H9 (cell line): ENCODE measurements at regions not wholly inside any gene's neighbourhood (a gene's known extent, or its start where the extent isn't known, plus 50 kb on each side); places are given as distances from the start of the nearest gene placed in this dataset.
A peak's percentile ranks its signal among the peaks of the same experiment; 100 is the strongest.
"Not testable (repeated sequence)": the region's sequence is repeated elsewhere in the genome, so short reads cannot be mapped to it uniquely, and the experiment has no call there.

Source experiments
- DNase-seq: peaks from one replicate; pipeline ENCODE4 v3.0.0-alpha.2; 2017
- H2AFZ ChIP-seq: one replicate; pipeline ENCODE4 v1.6.1; 2013; ENCODE audit warnings: mild to moderate bottlenecking, low read length, control low read depth, moderate library complexity
- H2AK5ac ChIP-seq: 2 replicates; pipeline ENCODE4 v1.6.1; 2013; ENCODE audit warnings: low read length, control low read depth, mixed read lengths; ENCODE audit not compliant: insufficient read length
- H2BK120ac ChIP-seq: one replicate; pipeline ENCODE4 v1.6.1; 2013; ENCODE audit warnings: low read depth, mild to moderate bottlenecking, low read length, control low read depth, inconsistent platforms; ENCODE audit not compliant: poor library complexity, severe bottlenecking
- H2BK12ac ChIP-seq: 2 replicates; pipeline ENCODE4 v1.6.1; 2013; ENCODE audit warnings: low read length, control low read depth, mixed read lengths, low read depth; ENCODE audit not compliant: insufficient read length
- H2BK15ac ChIP-seq: 2 replicates; pipeline ENCODE4 v1.6.1; 2013; ENCODE audit warnings: low read depth, low read length, control low read depth
- H2BK20ac ChIP-seq: one replicate; pipeline ENCODE4 v1.6.1; 2013; ENCODE audit warnings: low read depth, mild to moderate bottlenecking, low read length, control low read depth, inconsistent platforms; ENCODE audit not compliant: poor library complexity, severe bottlenecking
- H2BK5ac ChIP-seq: 2 replicates; pipeline ENCODE4 v1.6.1; 2013; ENCODE audit warnings: low read length, control low read depth, mixed read lengths; ENCODE audit not compliant: insufficient read length
- H3K14ac ChIP-seq: 2 replicates; pipeline ENCODE4 v1.6.1; 2013; ENCODE audit warnings: low read length, control low read depth; ENCODE audit not compliant: insufficient read depth
- H3K18ac ChIP-seq: 2 replicates; pipeline ENCODE4 v1.6.1; 2013; ENCODE audit warnings: low read depth, mild to moderate bottlenecking, mixed read lengths, low read length, control low read depth; ENCODE audit not compliant: insufficient read length
- H3K23ac ChIP-seq: 2 replicates; pipeline ENCODE4 v1.6.1; 2013; ENCODE audit warnings: low read length, control low read depth, mixed read lengths, low read depth; ENCODE audit not compliant: insufficient read length
- H3K23me2 ChIP-seq: 2 replicates; pipeline ENCODE4 v1.6.1; 2013; ENCODE audit warnings: low read depth, mild to moderate bottlenecking, mixed read lengths, low read length, control low read depth; ENCODE audit not compliant: insufficient read length, poor library complexity, severe bottlenecking
- H3K27ac ChIP-seq: 2 replicates; pipeline ENCODE4 v1.5.1; 2013; ENCODE audit warnings: low read length, control low read depth, mixed read lengths, low read depth; ENCODE audit not compliant: insufficient read length
- H3K27me3 ChIP-seq: 2 replicates; pipeline ENCODE4 v1.6.1; 2013; ENCODE audit warnings: low read length, control low read depth, inconsistent platforms; ENCODE audit not compliant: insufficient read depth
- H3K4ac ChIP-seq: 2 replicates; pipeline ENCODE4 v1.6.1; 2013; ENCODE audit warnings: low read depth, mild to moderate bottlenecking, control low read depth, inconsistent platforms, low read length, moderate library complexity
- H3K4me1 ChIP-seq: 2 replicates; pipeline ENCODE4 v1.6.1; 2013; ENCODE audit warnings: low read length, control low read depth, inconsistent platforms; ENCODE audit not compliant: insufficient read depth
- H3K4me2 ChIP-seq: 2 replicates; pipeline ENCODE4 v1.6.1; 2013; ENCODE audit warnings: low read length, control low read depth, mixed read lengths; ENCODE audit not compliant: insufficient read length, insufficient read depth
- H3K56ac ChIP-seq: 2 replicates; pipeline ENCODE4 v1.6.1; 2013; ENCODE audit warnings: low read depth, mild to moderate bottlenecking, mixed read lengths, low read length, control low read depth; ENCODE audit not compliant: insufficient read length
- H3K79me1 ChIP-seq: 2 replicates; pipeline ENCODE4 v1.6.1; 2013; ENCODE audit warnings: low read depth, mild to moderate bottlenecking, moderate library complexity, low read length, control low read depth, inconsistent platforms; ENCODE audit not compliant: insufficient read depth, poor library complexity, severe bottlenecking
- H3K79me2 ChIP-seq: 2 replicates; pipeline ENCODE4 v1.6.1; 2013; ENCODE audit warnings: low read length, control low read depth, inconsistent platforms; ENCODE audit not compliant: insufficient read depth
- H3K9ac ChIP-seq: 2 replicates; pipeline ENCODE4 v1.6.1; 2013; ENCODE audit warnings: low read length, control low read depth, mixed read lengths; ENCODE audit not compliant: insufficient read length; ENCODE audit errors: extremely low read depth
- H3K9me3 ChIP-seq: one replicate; pipeline ENCODE4 v1.6.1; 2013; ENCODE audit warnings: low read depth, low read length, inconsistent platforms; ENCODE audit not compliant: control insufficient read depth
- H3T11ph ChIP-seq: one replicate; pipeline ENCODE4 v1.6.1; 2013; ENCODE audit warnings: mild to moderate bottlenecking, low read length, control low read depth, inconsistent platforms
- H4K20me1 ChIP-seq: one replicate; pipeline ENCODE4 v1.6.1; 2013; ENCODE audit not compliant: control insufficient read depth, insufficient read length, insufficient read depth
- H4K5ac ChIP-seq: 2 replicates; pipeline ENCODE4 v1.6.1; 2013; ENCODE audit warnings: low read depth, mild to moderate bottlenecking, mixed read lengths, low read length, control low read depth; ENCODE audit not compliant: insufficient read length
- H4K8ac ChIP-seq: replicated peaks from 2 replicates; pipeline ENCODE4 v1.6.1; 2013; ENCODE audit warnings: low read length, control low read depth, mixed read lengths, low read depth; ENCODE audit not compliant: insufficient read length
- H4K91ac ChIP-seq: 2 replicates; pipeline ENCODE4 v1.6.1; 2013; ENCODE audit warnings: low read depth, mild to moderate bottlenecking, moderate library complexity, mixed read lengths, low read length, control low read depth; ENCODE audit not compliant: insufficient read length
- H3K27ac Mint-ChIP-seq, 3 experiments: 2 replicates in 2 of 3; 3 replicates in 1 of 3; pipeline ENCODE4 v1.8.0; 2020 to 2021; ENCODE audit warnings: mixed read lengths in 3 of 3, mild to moderate bottlenecking in 1 of 3, moderate library complexity in 1 of 3
- H3K27me3 Mint-ChIP-seq: 2 replicates; pipeline ENCODE4 v1.8.0; 2021; ENCODE audit warnings: low read depth, mild to moderate bottlenecking, moderate library complexity, mixed read lengths
- H3K36me3 Mint-ChIP-seq, 3 experiments: 2 replicates in 2 of 3; 3 replicates in 1 of 3; pipeline ENCODE4 v1.8.0; 2020 to 2021; ENCODE audit warnings: low read depth in 3 of 3, mixed read lengths in 3 of 3; ENCODE audit not compliant: insufficient read depth in 1 of 3
- H3K4me1 Mint-ChIP-seq, 2 experiments: 2 replicates each; pipeline ENCODE4 v1.8.0; 2020; ENCODE audit warnings: mixed read lengths in 2 of 2
- H3K4me3 Mint-ChIP-seq, 2 experiments: 2 replicates in 1 of 2; 3 replicates in 1 of 2; pipeline ENCODE4 v1.8.0; 2020 to 2021; ENCODE audit warnings: mild to moderate bottlenecking in 2 of 2, mixed read lengths in 2 of 2, moderate library complexity in 1 of 2
- H3K9me3 Mint-ChIP-seq, 2 experiments: 2 replicates in 1 of 2; 3 replicates in 1 of 2; pipeline ENCODE4 v1.8.0; 2020; ENCODE audit warnings: mild to moderate bottlenecking in 2 of 2, mixed read lengths in 2 of 2, moderate library complexity in 1 of 2
- CTCF ChIP-seq: fragments of 200-600 bp; sonication (generic); conservative IDR thresholded peaks from 3 replicates; pipeline ENCODE4 v1.8.0; 2021; ENCODE audit warnings: antibody characterized with exemption, mild to moderate bottlenecking
- WGBS: extraction: QIAGEN DNeasy Blood & Tissue Kit; methylation state at CpG from one replicate; pipeline ENCODE4 v1.1.7; 2013; ENCODE audit warnings: missing lambda C conversion rate, low lambda C conversion rate, mixed read lengths; ENCODE audit not compliant: insufficient read length; ENCODE audit errors: extremely low coverage; 5-methylcytosine and 5-hydroxymethylcytosine counted together

GRCh38 chr2:61604433-61604832, 66.3 kb upstream of the XPO1 start:
- no peaks in the 10 kb centered on the region; a peak in 1 of 5 replicates for H3K9me3 Mint-ChIP-seq
- H3K27ac ChIP-seq, result no peak overlapping the region
- no peak overlapping the region for H2AK5ac ChIP-seq
- H3K4me1 ChIP-seq, result no peaks in the 10 kb centered on the region
- no CpG with 5 or more reads among the region's 2 CpGs for WGBS
- no peaks in the 10 kb centered on the region for H4K20me1 ChIP-seq
- H2BK120ac ChIP-seq, result no peak overlapping the region
- H3K23ac ChIP-seq, result no peak overlapping the region
- H3K4me1 Mint-ChIP-seq, result peaks cover 3% of the 10 kb centered on the region in 2 experiments; a peak in 2 of 4 replicates
- no peaks in the 10 kb centered on the region for H3K27me3 Mint-ChIP-seq
- H3K4ac ChIP-seq, result no peak overlapping the region
- no peaks in the 10 kb centered on the region for H3K9me3 ChIP-seq
- no peak for TF ChIP-seq CTCF
- no peak overlapping the region for H3K18ac ChIP-seq
- no peaks in the 10 kb centered on the region for H3K79me1 ChIP-seq
- H3K4me2 ChIP-seq, result no peak overlapping the region
- H2BK12ac ChIP-seq, result no peak overlapping the region
- H3K27me3 ChIP-seq, result no peaks in the 10 kb centered on the region
- no peak overlapping the region for H2BK20ac ChIP-seq
- H2BK5ac ChIP-seq, result no peak overlapping the region
- H3K56ac ChIP-seq, result no peak overlapping the region
- no peak overlapping the region for H3K27ac Mint-ChIP-seq
- no peaks in the 10 kb centered on the region for H3K23me2 ChIP-seq
- H2AFZ ChIP-seq, result no peak overlapping the region
- no peaks in the 10 kb centered on the region for H3K79me2 ChIP-seq
- H3K36me3 Mint-ChIP-seq, result no peaks in the 10 kb centered on the region
- no peak for DNase-seq
- no peak overlapping the region for H4K8ac ChIP-seq
- no peak overlapping the region for H4K91ac ChIP-seq
- H3T11ph ChIP-seq, result no peak overlapping the region
- no peak overlapping the region for H3K9ac ChIP-seq
- H4K5ac ChIP-seq, result no peak overlapping the region
- H3K4me3 Mint-ChIP-seq, result no peak overlapping the region
- no peak overlapping the region for H3K14ac ChIP-seq
- no peak overlapping the region for H2BK15ac ChIP-seq

DNA sequence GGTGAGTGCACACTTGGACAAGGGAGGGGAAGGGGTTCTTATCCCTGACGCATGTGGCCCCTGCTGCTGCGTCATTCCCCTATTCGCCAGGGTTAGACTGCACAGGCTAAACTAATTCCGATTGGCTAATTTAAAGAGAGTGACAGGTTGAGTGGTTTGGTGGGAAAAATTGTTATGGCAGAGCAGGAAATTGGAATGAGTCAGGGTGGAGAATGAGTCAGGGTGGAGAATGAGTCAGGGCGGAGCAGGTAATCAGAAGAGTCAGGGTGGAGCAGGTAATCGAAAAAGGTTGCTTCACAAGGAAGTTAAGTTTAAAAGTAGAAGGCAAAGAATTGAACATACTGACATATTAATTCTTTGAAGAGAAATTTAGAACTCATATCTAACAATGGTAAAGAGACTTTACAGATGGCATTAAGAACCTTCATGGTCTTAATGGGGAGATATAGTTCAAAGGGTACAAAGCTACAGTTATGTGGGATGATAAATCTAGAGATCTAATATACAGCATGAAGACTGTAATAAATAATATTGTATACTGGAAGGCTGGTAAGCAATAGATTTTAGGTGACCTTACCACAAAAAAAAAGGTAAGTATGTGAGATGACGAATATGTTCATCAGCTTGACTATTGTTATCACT, 60.5 kb upstream of the XPO1 start:
- not testable (repeated sequence) for H3K4me1 ChIP-seq, H2AFZ ChIP-seq, H4K8ac ChIP-seq, H3K79me1 ChIP-seq, H2BK15ac ChIP-seq, H2AK5ac ChIP-seq, H3K79me2 ChIP-seq, H3K14ac ChIP-seq, H3K18ac ChIP-seq, H3K4me3 Mint-ChIP-seq, H2BK5ac ChIP-seq, H4K20me1 ChIP-seq, H3K27me3 Mint-ChIP-seq, H3K9me3 Mint-ChIP-seq, H3K4me2 ChIP-seq, H3K4ac ChIP-seq, H2BK20ac ChIP-seq, H4K91ac ChIP-seq, H4K5ac ChIP-seq, H3K56ac ChIP-seq, H3K36me3 Mint-ChIP-seq, H2BK120ac ChIP-seq, H3K9me3 ChIP-seq, H2BK12ac ChIP-seq, H3K23ac ChIP-seq, H3K27me3 ChIP-seq, H3K23me2 ChIP-seq, DNase-seq, H3K9ac ChIP-seq, H3T11ph ChIP-seq
- H3K4me1 Mint-ChIP-seq, result peaks cover 18 to 19% of the 10 kb centered on the region in 2 experiments
- H3K27ac Mint-ChIP-seq, result peak overlapping the region; percentile 4 to 63 (median 9); a peak in 4 of 7 replicates
- no CpG with 5 or more reads among the region's 7 CpGs for WGBS
- H3K27ac ChIP-seq, result peak overlapping the region; percentile 93
